Activated naive CD8-positive, alpha-beta T cell treated with anti-CD3 and anti-CD28 coated beads for 36 hours (primary cell): ENCODE measurements at regions not wholly inside any gene's neighbourhood (a gene's known extent, or its start where the extent isn't known, plus 50 kb on each side); places are given as distances from the start of the nearest gene placed in this dataset.

Source experiments
- DNase-seq: peaks from one replicate; pipeline ENCODE4 v3.0.0; 2021
- H3K27ac Mint-ChIP-seq: one replicate; pipeline ENCODE4 v1.8.0; 2022; ENCODE audit warnings: mild to moderate bottlenecking, moderate library complexity, mixed read lengths
- H3K27me3 Mint-ChIP-seq: one replicate; pipeline ENCODE4 v1.8.0; 2022; ENCODE audit warnings: mild to moderate bottlenecking, mixed read lengths
- H3K36me3 Mint-ChIP-seq: one replicate; pipeline ENCODE4 v1.8.0; 2021; ENCODE audit warnings: mild to moderate bottlenecking, mixed read lengths
- H3K4me1 Mint-ChIP-seq: one replicate; pipeline ENCODE4 v1.8.0; 2021; ENCODE audit warnings: mixed read lengths
- H3K4me3 Mint-ChIP-seq: one replicate; pipeline ENCODE4 v1.8.0; 2022; ENCODE audit warnings: mild to moderate bottlenecking, moderate library complexity, mixed read lengths
- H3K9me3 Mint-ChIP-seq: one replicate; pipeline ENCODE4 v1.8.0; 2022; ENCODE audit warnings: mixed read lengths

GRCh38 chr5:124941051-124942049 is 194.9 kb upstream of the ZNF608 start:
- H3K36me3 Mint-ChIP-seq, result no peaks in the 10 kb centered on the region
- peaks cover 5% of the 10 kb centered on the region for H3K9me3 Mint-ChIP-seq

GRCh38 chr5:124948062-124948753 is 201.8 kb upstream of the ZNF608 start:
- H3K36me3 Mint-ChIP-seq, result no peaks in the 10 kb centered on the region
- peaks cover 3% of the 10 kb centered on the region for H3K4me1 Mint-ChIP-seq
- H3K27ac Mint-ChIP-seq, result peak overlapping the region; percentile 46
- H3K4me3 Mint-ChIP-seq, result no peak overlapping the region
- peaks cover 4% of the 10 kb centered on the region for H3K9me3 Mint-ChIP-seq
- no peak for DNase-seq
- H3K27me3 Mint-ChIP-seq, result peaks cover 7% of the 10 kb centered on the region

More at GRCh38 chr5:124941051-124942049, 194.9 kb upstream of the ZNF608 start:
- no peak for DNase-seq
- Mint-ChIP-seq H3K27me3 (peaks cover 3% of the 10 kb centered on the region), H3K4me1 (no peaks in the 10 kb centered on the region), H3K27ac (no peak overlapping the region), H3K4me3 (no peak overlapping the region)

DNA sequence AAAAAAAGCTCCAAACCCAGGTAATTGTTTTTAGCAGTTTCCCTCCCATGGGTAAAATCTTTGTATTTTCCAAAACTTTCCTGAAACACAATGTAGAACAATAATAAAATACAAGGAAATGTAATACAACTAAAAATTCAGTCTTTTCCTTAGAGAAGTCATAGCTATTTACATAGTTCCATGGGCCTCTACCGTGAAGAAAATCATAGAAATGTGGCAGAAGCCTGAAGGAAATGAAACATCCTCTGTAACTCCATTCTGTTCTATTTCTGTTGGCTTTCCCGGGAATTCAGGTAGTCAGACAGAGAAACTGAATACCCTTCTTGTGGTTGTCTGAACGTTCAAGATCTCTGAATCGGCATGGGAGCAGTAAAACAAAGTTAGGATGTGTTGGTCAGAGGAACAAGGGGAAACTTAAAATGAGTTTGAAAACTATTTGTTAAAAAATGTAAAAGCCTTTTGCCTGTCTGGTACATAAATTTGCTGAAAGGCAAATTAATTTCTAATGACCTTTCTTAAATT is 202.4 kb upstream of the ZNF608 start:
- DNase-seq, result no peak
- Mint-ChIP-seq H3K36me3 (no peaks in the 10 kb centered on the region), H3K27ac (no peak overlapping the region), H3K4me1 (peaks cover 3% of the 10 kb centered on the region), H3K27me3 (peaks cover 7% of the 10 kb centered on the region), H3K4me3 (no peak overlapping the region), H3K9me3 (peaks cover 4% of the 10 kb centered on the region)

DNA sequence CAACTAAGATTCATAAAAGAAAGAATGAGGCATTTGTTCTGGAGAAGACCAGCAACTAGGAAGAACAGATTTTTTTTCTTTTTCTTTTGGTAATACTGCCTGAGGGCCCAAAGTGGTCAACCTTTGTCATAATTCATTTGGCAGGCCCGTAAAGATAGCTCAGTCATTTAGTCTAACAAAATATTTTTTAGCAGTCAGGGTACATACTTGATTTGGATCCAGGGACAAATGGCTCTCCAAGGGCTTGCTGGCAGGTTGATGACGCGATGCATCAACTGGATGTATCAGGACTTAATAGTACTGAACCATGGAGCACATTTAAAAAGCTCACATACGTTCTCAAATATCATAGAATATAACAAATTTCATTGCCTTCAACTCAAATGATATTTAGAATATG is 203.4 kb upstream of the ZNF608 start:
- Mint-ChIP-seq H3K36me3 (no peaks in the 10 kb centered on the region), H3K27ac (no peak overlapping the region), H3K9me3 (peaks cover 2% of the 10 kb centered on the region), H3K4me3 (no peak overlapping the region), H3K27me3 (peaks cover 7% of the 10 kb centered on the region), H3K4me1 (peaks cover 3% of the 10 kb centered on the region)
- DNase-seq, result no peak

DNA sequence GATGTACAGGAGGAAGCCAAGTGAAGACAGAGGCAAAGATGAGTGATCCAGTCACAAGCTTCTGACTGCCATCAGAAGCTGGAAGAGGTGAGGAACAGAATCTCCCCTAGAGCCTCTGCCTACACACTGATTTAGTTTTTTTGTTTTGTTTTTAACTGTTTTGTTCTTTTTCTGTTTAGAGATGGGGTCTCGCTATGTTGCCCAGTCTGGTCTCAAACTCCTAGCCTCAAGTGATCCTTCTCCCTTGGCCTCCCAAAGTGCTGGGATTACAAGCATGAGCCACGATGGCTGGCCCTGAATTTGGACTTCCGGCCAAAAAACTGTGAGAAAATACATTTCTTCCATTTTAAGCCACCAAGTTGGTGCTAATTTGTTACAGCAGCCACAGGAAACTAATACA is 204.7 kb upstream of the ZNF608 start:
- H3K36me3 Mint-ChIP-seq, result no peaks in the 10 kb centered on the region
- H3K9me3 Mint-ChIP-seq, result peaks cover 1% of the 10 kb centered on the region
- H3K27ac Mint-ChIP-seq, result no peak overlapping the region
- H3K27me3 Mint-ChIP-seq, result peaks cover 7% of the 10 kb centered on the region
- peaks cover 3% of the 10 kb centered on the region for H3K4me1 Mint-ChIP-seq
- no peak overlapping the region for H3K4me3 Mint-ChIP-seq
- no peak for DNase-seq

- no peaks in the 10 kb centered on the region for H3K36me3 Mint-ChIP-seq
- H3K4me3 Mint-ChIP-seq, result no peak overlapping the region
- H3K27me3 Mint-ChIP-seq, result peaks cover 7% of the 10 kb centered on the region
- no peak for DNase-seq
- no peak overlapping the region for H3K27ac Mint-ChIP-seq
- peaks cover 3% of the 10 kb centered on the region for H3K4me1 Mint-ChIP-seq
- peaks cover 1% of the 10 kb centered on the region for H3K9me3 Mint-ChIP-seq
These were observed 205.2 kb upstream of the ZNF608 start for GRCh38 chr5:124951661-124952060.

DNA sequence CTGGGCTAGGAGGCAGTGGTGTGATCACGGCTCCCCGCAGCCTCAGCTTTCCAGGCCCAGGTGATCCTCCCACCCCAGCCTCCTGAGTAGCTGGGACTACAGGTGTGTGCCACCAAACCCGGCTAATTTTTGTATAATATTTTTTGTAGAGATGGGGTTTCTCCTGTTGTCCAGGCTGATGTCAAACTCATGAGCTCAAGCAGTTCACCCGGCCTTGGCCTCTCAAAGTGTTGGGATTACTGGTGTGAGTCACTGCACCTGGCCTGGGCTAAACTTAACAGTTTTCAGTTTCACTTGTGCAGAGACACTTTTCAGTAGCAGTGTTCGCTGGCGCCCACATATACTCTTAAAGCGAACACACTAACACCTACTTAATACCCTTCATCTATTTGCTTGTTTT is 205.6 kb upstream of the ZNF608 start:
- no peak for DNase-seq
- H3K27me3 Mint-ChIP-seq, result peaks cover 7% of the 10 kb centered on the region
- no peak overlapping the region for H3K27ac Mint-ChIP-seq
- H3K36me3 Mint-ChIP-seq, result no peaks in the 10 kb centered on the region
- no peaks in the 10 kb centered on the region for H3K9me3 Mint-ChIP-seq
- H3K4me1 Mint-ChIP-seq, result peaks cover 3% of the 10 kb centered on the region
- no peak overlapping the region for H3K4me3 Mint-ChIP-seq

GRCh38 chr5:124952566-124952965 is 206.1 kb upstream of the ZNF608 start:
- H3K4me3 Mint-ChIP-seq, result no peak overlapping the region
- no peaks in the 10 kb centered on the region for H3K36me3 Mint-ChIP-seq
- H3K4me1 Mint-ChIP-seq, result peaks cover 3% of the 10 kb centered on the region
- no peak for DNase-seq
- H3K9me3 Mint-ChIP-seq, result no peaks in the 10 kb centered on the region
- H3K27me3 Mint-ChIP-seq, result peaks cover 4% of the 10 kb centered on the region
- no peak overlapping the region for H3K27ac Mint-ChIP-seq

- Mint-ChIP-seq H3K36me3 (no peaks in the 10 kb centered on the region), H3K27me3 (no peaks in the 10 kb centered on the region), H3K4me3 (no peak overlapping the region), H3K4me1 (no peaks in the 10 kb centered on the region), H3K27ac (no peak overlapping the region), H3K9me3 (no peaks in the 10 kb centered on the region)
- no peak for DNase-seq
These were observed 208.3 kb upstream of the ZNF608 start for GRCh38 chr5:124954784-124955183.

- no peaks in the 10 kb centered on the region for H3K27me3 Mint-ChIP-seq
- no peaks in the 10 kb centered on the region for H3K4me1 Mint-ChIP-seq
- H3K27ac Mint-ChIP-seq, result no peak overlapping the region
- H3K36me3 Mint-ChIP-seq, result no peaks in the 10 kb centered on the region
- no peaks in the 10 kb centered on the region for H3K9me3 Mint-ChIP-seq
- no peak for DNase-seq
- H3K4me3 Mint-ChIP-seq, result no peak overlapping the region
These were observed 210.1 kb upstream of the ZNF608 start for GRCh38 chr5:124956471-124957029.

DNA sequence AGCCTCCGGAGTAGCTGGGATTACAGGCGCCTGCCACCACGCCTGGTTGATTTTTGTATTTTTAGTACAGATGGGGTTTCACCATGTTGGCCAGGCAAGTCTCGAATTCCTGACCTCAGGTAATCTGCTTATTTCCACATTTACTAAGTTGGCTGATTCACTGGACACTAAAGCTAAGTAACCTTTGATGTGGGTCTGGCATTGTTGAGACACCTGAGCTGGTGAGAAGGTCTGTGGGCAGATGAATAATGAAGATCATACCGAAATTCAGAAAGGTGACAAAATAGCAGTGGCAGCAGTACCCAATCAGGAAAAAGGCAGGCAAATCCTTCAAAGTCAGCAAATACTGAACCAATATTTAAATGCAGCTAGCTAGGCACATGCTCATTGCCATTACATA is 210.6 kb upstream of the ZNF608 start:
- no peaks in the 10 kb centered on the region for H3K4me1 Mint-ChIP-seq
- H3K36me3 Mint-ChIP-seq, result no peaks in the 10 kb centered on the region
- H3K9me3 Mint-ChIP-seq, result no peaks in the 10 kb centered on the region
- H3K27ac Mint-ChIP-seq, result no peak overlapping the region
- no peak for DNase-seq
- H3K27me3 Mint-ChIP-seq, result no peaks in the 10 kb centered on the region
- H3K4me3 Mint-ChIP-seq, result no peak overlapping the region

- Mint-ChIP-seq H3K27me3 (no peaks in the 10 kb centered on the region), H3K9me3 (no peaks in the 10 kb centered on the region), H3K36me3 (no peaks in the 10 kb centered on the region), H3K4me1 (no peaks in the 10 kb centered on the region), H3K27ac (no peak overlapping the region), H3K4me3 (no peak overlapping the region)
- no peak for DNase-seq
These were observed 213.8 kb upstream of the ZNF608 start for GRCh38 chr5:124960266-124960665.

GRCh38 chr5:124961521-124961920 is 215.1 kb upstream of the ZNF608 start:
- Mint-ChIP-seq H3K4me3 (no peak overlapping the region), H3K9me3 (no peaks in the 10 kb centered on the region), H3K4me1 (no peaks in the 10 kb centered on the region), H3K27ac (no peak overlapping the region), H3K36me3 (no peaks in the 10 kb centered on the region), H3K27me3 (no peaks in the 10 kb centered on the region)
- DNase-seq, result no peak

DNA sequence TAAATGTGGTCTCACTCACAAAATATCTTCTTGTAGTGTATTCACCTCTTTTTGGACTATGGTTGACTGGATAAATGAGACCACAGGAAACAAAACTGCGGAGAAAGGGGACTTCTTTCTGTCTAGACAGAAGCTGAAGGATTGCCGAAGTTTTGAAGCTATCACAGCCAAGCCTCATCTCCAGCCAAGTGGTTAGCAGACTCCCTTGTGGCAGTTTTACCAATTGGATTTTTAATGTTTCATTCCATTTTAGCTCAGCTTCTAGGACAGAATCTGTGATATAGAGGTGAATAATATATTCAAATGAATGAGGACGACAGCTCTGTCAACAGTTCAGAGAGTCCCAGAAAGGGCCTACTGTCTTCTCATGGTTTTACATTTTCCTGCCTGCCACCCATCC is 215.7 kb upstream of the ZNF608 start:
- Mint-ChIP-seq H3K36me3 (no peaks in the 10 kb centered on the region), H3K4me3 (no peak overlapping the region), H3K27me3 (no peaks in the 10 kb centered on the region), H3K27ac (no peak overlapping the region), H3K9me3 (no peaks in the 10 kb centered on the region), H3K4me1 (no peaks in the 10 kb centered on the region)
- no peak for DNase-seq

GRCh38 chr5:124962735-124963134 is 216.3 kb upstream of the ZNF608 start:
- Mint-ChIP-seq H3K27ac (no peak overlapping the region), H3K4me3 (no peak overlapping the region), H3K4me1 (no peaks in the 10 kb centered on the region), H3K36me3 (no peaks in the 10 kb centered on the region), H3K9me3 (no peaks in the 10 kb centered on the region), H3K27me3 (no peaks in the 10 kb centered on the region)
- no peak for DNase-seq
